ENCODE measurements at regions not wholly inside any gene's neighbourhood (a gene's known extent, or its start where the extent isn't known, plus 50 kb on each side); places are given as distances from the start of the nearest gene placed in this dataset.
"Not testable (repeated sequence)": the region's sequence is repeated elsewhere in the genome, so short reads cannot be mapped to it uniquely, and the experiment has no call there.

DNA sequence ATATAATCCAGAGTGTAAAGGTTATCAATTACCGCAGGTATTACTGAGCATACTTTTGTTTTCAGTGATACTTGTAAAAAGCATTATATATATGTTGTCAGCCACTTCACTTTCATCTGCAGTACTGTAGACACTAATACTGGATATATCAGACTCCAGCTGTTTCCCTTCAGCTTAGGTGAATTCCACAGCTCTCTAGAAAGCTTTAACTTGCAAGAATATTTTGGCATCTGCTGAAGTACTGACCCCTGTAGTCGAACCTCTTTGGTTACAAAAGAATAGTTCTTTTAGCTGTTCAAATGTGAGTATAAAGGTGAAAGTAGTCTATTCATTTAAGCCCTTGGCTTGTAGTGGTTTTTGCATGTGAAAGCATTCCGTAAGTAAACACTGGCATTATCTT, 1222.7 kb upstream of the TENM3 start:
- Histone ChIP-seq H3K4me1 (no peaks in the 10 kb centered on the region), H3K9me3 (no peaks in the 10 kb centered on the region), H3K27me3 (replicated peaks; ENCODE audit: control insufficient read depth, insufficient read depth, low read length) (no peaks in the 10 kb centered on the region), H3K36me3 (ENCODE audit: control insufficient read depth, insufficient read depth, low read length) (no peaks in the 10 kb centered on the region), H3K4me3 (ENCODE audit: low read depth, low read length) (no peak overlapping the region)
- Mint-ChIP-seq H3K27me3 (ENCODE audit: insufficient read depth, unreplicated experiment) (no peaks in the 10 kb centered on the region), H3K9me3 (ENCODE audit: unreplicated experiment) (peaks cover 10% of the 10 kb centered on the region), H3K4me1 (ENCODE audit: low read depth, unreplicated experiment) (no peaks in the 10 kb centered on the region), H3K36me3 (ENCODE audit: insufficient read depth, unreplicated experiment) (no peaks in the 10 kb centered on the region), H3K27ac (ENCODE audit: unreplicated experiment) (no peak overlapping the region), H3K4me3 (ENCODE audit: unreplicated experiment) (no peak overlapping the region)
- ChIA-PET CTCF (no interaction called here), POLR2A (no interaction called here)
- no peak for TF ChIP-seq CTCF (IDR thresholded peaks at IDR 0.05; ENCODE audit: insufficient read depth in 1 of 2, low read depth in 1 of 2, low read length in 1 of 2, severe bottlenecking in 1 of 2, unreplicated experiment in 1 of 2)
- no peak for DNase-seq
- intact Hi-C loops (cut with micrococcal nuclease; ENCODE audit: unreplicated experiment): no loop called here
- BruUV-seq (replicated peaks): no TSS peak

DNA sequence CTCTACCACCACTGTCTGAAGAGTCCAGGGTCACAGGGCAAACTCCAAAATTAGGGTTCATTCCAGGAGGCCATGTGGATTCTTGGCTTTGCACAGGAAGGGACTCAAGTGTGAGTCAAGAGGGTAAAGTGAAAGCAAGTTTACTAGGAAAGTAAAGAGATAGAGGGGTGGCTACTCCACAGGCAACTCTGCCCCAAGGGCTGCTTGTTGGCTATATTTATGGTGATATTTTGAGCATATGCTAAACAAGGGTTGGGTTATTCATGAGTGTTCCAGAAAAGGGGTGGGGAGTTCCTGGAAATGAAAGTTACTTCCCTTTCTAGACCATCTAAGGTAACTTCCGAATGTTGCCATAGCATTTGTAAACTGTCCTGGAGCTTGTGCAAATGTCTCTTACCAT, 1222.0 kb upstream of the TENM3 start:
- H3K4me1 ChIP-seq: no peaks in the 10 kb centered on the region
- no peak overlapping the region for H3K4me3 ChIP-seq (ENCODE audit: low read depth, low read length)
- no peaks in the 10 kb centered on the region for H3K27me3 Mint-ChIP-seq (ENCODE audit: insufficient read depth, unreplicated experiment)
- no peaks in the 10 kb centered on the region for H3K4me1 Mint-ChIP-seq (ENCODE audit: low read depth, unreplicated experiment)
- no peak for TF ChIP-seq CTCF (IDR thresholded peaks at IDR 0.05; ENCODE audit: insufficient read depth in 1 of 2, low read depth in 1 of 2, low read length in 1 of 2, severe bottlenecking in 1 of 2, unreplicated experiment in 1 of 2)
- no peak overlapping the region for H3K4me3 Mint-ChIP-seq (ENCODE audit: unreplicated experiment)
- H3K27me3 ChIP-seq (replicated peaks; ENCODE audit: control insufficient read depth, insufficient read depth, low read length): no peaks in the 10 kb centered on the region
- H3K27ac Mint-ChIP-seq (ENCODE audit: unreplicated experiment): no peak overlapping the region
- no peaks in the 10 kb centered on the region for H3K36me3 ChIP-seq (ENCODE audit: control insufficient read depth, insufficient read depth, low read length)
- ChIA-PET POLR2A (no interaction called here), CTCF (no interaction called here)
- H3K9me3 ChIP-seq: no peaks in the 10 kb centered on the region
- intact Hi-C loops (cut with micrococcal nuclease; ENCODE audit: unreplicated experiment): no loop called here
- H3K36me3 Mint-ChIP-seq (ENCODE audit: insufficient read depth, unreplicated experiment): no peaks in the 10 kb centered on the region
- no TSS peak for BruUV-seq (replicated peaks)
- DNase-seq: no peak
- H3K9me3 Mint-ChIP-seq (ENCODE audit: unreplicated experiment): peaks cover 10% of the 10 kb centered on the region

DNA sequence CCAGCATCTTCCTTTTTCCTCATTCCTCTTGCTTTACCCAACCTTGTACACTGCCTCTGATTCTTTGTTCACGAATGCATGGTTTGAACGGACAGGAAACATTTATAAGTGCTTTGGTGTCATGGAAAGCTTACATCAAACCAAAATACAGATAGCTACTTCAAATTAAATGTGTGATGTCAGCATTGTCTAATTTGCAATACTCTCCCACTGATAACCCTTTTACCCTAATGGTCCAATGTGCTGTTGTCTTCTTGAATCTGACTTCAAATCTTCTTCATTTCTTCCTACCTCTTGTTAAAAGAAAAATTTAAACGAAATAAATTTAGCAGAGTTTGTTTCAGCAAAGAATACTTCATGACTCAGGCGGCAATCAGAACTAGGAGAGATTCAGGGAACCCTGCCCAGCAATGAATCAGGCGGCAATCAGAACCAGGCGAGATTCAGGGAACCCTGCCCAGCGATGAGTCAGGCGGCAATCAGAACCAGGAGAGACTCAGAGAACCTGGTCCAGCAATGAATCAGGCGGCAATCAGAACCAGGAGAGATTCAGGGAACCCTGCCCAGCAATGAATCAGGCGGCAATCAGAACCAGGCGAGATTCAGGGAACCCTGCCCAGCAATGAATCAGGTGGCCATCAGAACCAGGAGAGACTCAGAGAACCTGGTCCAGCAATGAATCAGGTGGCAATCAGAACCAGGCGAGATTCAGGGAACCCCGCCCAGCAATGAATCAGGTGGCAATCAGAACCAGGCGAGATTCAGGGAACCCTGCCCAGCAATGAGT, 1212.9 kb upstream of the TENM3 start:
- H3K4me1 Mint-ChIP-seq (ENCODE audit: low read depth, unreplicated experiment); H3K36me3 ChIP-seq (ENCODE audit: control insufficient read depth, insufficient read depth, low read length); H3K4me3 ChIP-seq (ENCODE audit: low read depth, low read length); H3K27ac Mint-ChIP-seq (ENCODE audit: unreplicated experiment); H3K36me3 Mint-ChIP-seq (ENCODE audit: insufficient read depth, unreplicated experiment); CTCF ChIA-PET; H3K9me3 ChIP-seq; H3K4me1 ChIP-seq; BruUV-seq (replicated peaks); H3K9me3 Mint-ChIP-seq (ENCODE audit: unreplicated experiment); H3K4me3 Mint-ChIP-seq (ENCODE audit: unreplicated experiment); H3K27me3 Mint-ChIP-seq (ENCODE audit: insufficient read depth, unreplicated experiment); intact Hi-C loops (cut with micrococcal nuclease; ENCODE audit: unreplicated experiment); H3K27me3 ChIP-seq (replicated peaks; ENCODE audit: control insufficient read depth, insufficient read depth, low read length); POLR2A ChIA-PET; DNase-seq: not testable (repeated sequence)

- intact Hi-C loops (cut with micrococcal nuclease; ENCODE audit: unreplicated experiment): no loop called here
- no peaks in the 10 kb centered on the region for H3K27me3 Mint-ChIP-seq (ENCODE audit: insufficient read depth, unreplicated experiment)
- no peak for DNase-seq
- Histone ChIP-seq H3K27me3 (replicated peaks; ENCODE audit: control insufficient read depth, insufficient read depth, low read length) (no peaks in the 10 kb centered on the region), H3K4me3 (ENCODE audit: low read depth, low read length) (no peak overlapping the region), H3K9me3 (no peaks in the 10 kb centered on the region), H3K36me3 (ENCODE audit: control insufficient read depth, insufficient read depth, low read length) (no peaks in the 10 kb centered on the region), H3K4me1 (no peaks in the 10 kb centered on the region)
- H3K27ac Mint-ChIP-seq (ENCODE audit: unreplicated experiment): no peak overlapping the region
- ChIA-PET POLR2A (no interaction called here), CTCF (no interaction called here)
- H3K9me3 Mint-ChIP-seq (ENCODE audit: unreplicated experiment): no peaks in the 10 kb centered on the region
- TF ChIP-seq CTCF (IDR thresholded peaks at IDR 0.05; ENCODE audit: insufficient read depth in 1 of 2, low read depth in 1 of 2, low read length in 1 of 2, severe bottlenecking in 1 of 2, unreplicated experiment in 1 of 2): no peak
- BruUV-seq (replicated peaks): no TSS peak
- H3K4me1 Mint-ChIP-seq (ENCODE audit: low read depth, unreplicated experiment): no peaks in the 10 kb centered on the region
- no peaks in the 10 kb centered on the region for H3K36me3 Mint-ChIP-seq (ENCODE audit: insufficient read depth, unreplicated experiment)
- no peak overlapping the region for H3K4me3 Mint-ChIP-seq (ENCODE audit: unreplicated experiment)
Measured at GRCh38 chr4:181030961-181031360, 1212.2 kb upstream of the TENM3 start.

Data from Caco-2 (cell line).